ENCODE measurements at regions not wholly inside any gene's neighbourhood (a gene's known extent, or its start where the extent isn't known, plus 50 kb on each side); places are given as distances from the start of the nearest gene placed in this dataset.

GRCh38 chr9:82675605-82676004 lies 387.3 kb downstream of the RASEF start:
- TF ChIP-seq CTCF (conservative IDR thresholded peaks at IDR 0.05 in 1 of 2, IDR thresholded peaks at IDR 0.05 in 1 of 2; ENCODE audit: low read depth in 1 of 2, low read length in 2 of 2) (no peak), EZH2 (IDR thresholded peaks at IDR 0.05; ENCODE audit: low read length, missing control alignments) (no peak)
